ENCODE measurements at regions not wholly inside any gene's neighbourhood (a gene's known extent, or its start where the extent isn't known, plus 50 kb on each side); places are given as distances from the start of the nearest gene placed in this dataset.

GRCh38 chr9:711761-712553 is 129.5 kb upstream of the DMRT1 start:
- TF ChIP-seq YY1 (IDR thresholded peaks at IDR 0.05; ENCODE audit: low read depth), result no peak
- TF ChIP-seq, protein P1, sequence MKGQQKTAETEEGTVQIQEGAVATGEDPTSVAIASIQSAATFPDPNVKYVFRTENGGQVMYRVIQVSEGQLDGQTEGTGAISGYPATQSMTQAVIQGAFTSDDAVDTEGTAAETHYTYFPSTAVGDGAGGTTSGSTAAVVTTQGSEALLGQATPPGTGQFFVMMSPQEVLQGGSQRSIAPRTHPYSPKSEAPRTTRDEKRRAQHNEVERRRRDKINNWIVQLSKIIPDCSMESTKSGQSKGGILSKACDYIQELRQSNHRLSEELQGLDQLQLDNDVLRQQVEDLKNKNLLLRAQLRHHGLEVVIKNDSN (IDR thresholded peaks at IDR 0.05; ENCODE audit: borderline replicate concordance, low read depth), result no peak
- TF ChIP-seq FOXM1 (IDR thresholded peaks at IDR 0.05; ENCODE audit: low read depth), result no peak
- TF ChIP-seq REST (IDR thresholded peaks at IDR 0.05; ENCODE audit: low read depth, low read length), result no peak
- TF ChIP-seq CTCF (IDR thresholded peaks at IDR 0.05), result no peak
- TF ChIP-seq RCOR1 (IDR thresholded peaks at IDR 0.05; ENCODE audit: low read length), result no peak
- no peak for TF ChIP-seq FOSL2 (IDR thresholded peaks at IDR 0.05; ENCODE audit: borderline replicate concordance, low read depth)
- no peak for TF ChIP-seq FOXJ3 (CRISPR knock-in tag; IDR thresholded peaks at IDR 0.05)
- no peak for TF ChIP-seq TAF1 (IDR thresholded peaks at IDR 0.05; ENCODE audit: borderline replicate concordance, low read depth, low read length)
- TF ChIP-seq MXI1 (IDR thresholded peaks at IDR 0.05; ENCODE audit: low read depth, low read length), result no peak

Data from SK-N-SH (cell line).